Nephron progenitor cell (in vitro differentiated cells): ENCODE measurements at regions not wholly inside any gene's neighbourhood (a gene's known extent, or its start where the extent isn't known, plus 50 kb on each side); places are given as distances from the start of the nearest gene placed in this dataset.

Source experiments
- DNase-seq: peaks from one replicate; pipeline ENCODE4 v3.0.0; 2021
- H3K27ac Mint-ChIP-seq: 2 replicates; pipeline ENCODE4 v1.8.0; 2021; ENCODE audit warnings: mild to moderate bottlenecking, moderate library complexity, mixed read lengths
- H3K27me3 Mint-ChIP-seq: 2 replicates; pipeline ENCODE4 v1.8.0; 2021; ENCODE audit warnings: mild to moderate bottlenecking, low read depth, mixed read lengths; ENCODE audit not compliant: poor library complexity
- H3K36me3 Mint-ChIP-seq: 2 replicates; pipeline ENCODE4 v1.8.0; 2021; ENCODE audit warnings: low read depth, mixed read lengths
- H3K4me1 Mint-ChIP-seq: 2 replicates; pipeline ENCODE4 v1.8.0; 2021; ENCODE audit warnings: mixed read lengths
- H3K4me3 Mint-ChIP-seq: 2 replicates; pipeline ENCODE4 v1.8.0; 2021; ENCODE audit warnings: mild to moderate bottlenecking, moderate library complexity, mixed read lengths
- H3K9me3 Mint-ChIP-seq: 2 replicates; pipeline ENCODE4 v1.8.0; 2021; ENCODE audit warnings: mild to moderate bottlenecking, moderate library complexity, mixed read lengths
- TF ChIP-seq, protein P1 (sequence below): fragments of 200-600 bp; sonication (generic); IDR thresholded peaks from 2 replicates; pipeline ENCODE4 v1.5.0; 2021; ENCODE audit warnings: antibody characterized with exemption

DNA sequence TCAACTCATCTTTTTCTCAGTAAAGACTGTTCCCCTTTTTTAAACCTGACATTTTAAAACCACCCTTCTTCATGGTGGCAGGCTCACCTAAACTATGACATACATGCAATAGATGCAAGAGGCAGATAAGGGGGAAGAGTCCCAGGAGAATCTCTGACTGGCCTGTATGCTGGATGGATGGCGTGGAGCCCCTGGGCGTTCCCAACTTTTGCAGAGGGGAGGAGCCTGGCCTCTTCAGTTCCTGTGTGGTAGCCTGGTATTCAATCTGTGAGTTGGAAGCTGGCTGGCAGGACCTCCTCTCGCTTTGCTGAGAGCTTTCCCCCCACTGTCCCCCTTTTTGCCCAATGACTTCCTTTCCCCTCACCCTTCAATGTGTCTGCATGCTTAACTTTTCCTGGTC, 217.6 kb upstream of the CA10 start:
- DNase-seq = no peak
- no peaks in the 10 kb centered on the region for H3K27me3 Mint-ChIP-seq
- TF ChIP-seq, protein P1, sequence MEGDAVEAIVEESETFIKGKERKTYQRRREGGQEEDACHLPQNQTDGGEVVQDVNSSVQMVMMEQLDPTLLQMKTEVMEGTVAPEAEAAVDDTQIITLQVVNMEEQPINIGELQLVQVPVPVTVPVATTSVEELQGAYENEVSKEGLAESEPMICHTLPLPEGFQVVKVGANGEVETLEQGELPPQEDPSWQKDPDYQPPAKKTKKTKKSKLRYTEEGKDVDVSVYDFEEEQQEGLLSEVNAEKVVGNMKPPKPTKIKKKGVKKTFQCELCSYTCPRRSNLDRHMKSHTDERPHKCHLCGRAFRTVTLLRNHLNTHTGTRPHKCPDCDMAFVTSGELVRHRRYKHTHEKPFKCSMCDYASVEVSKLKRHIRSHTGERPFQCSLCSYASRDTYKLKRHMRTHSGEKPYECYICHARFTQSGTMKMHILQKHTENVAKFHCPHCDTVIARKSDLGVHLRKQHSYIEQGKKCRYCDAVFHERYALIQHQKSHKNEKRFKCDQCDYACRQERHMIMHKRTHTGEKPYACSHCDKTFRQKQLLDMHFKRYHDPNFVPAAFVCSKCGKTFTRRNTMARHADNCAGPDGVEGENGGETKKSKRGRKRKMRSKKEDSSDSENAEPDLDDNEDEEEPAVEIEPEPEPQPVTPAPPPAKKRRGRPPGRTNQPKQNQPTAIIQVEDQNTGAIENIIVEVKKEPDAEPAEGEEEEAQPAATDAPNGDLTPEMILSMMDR = no peak
- no peak overlapping the region for H3K4me3 Mint-ChIP-seq
- H3K27ac Mint-ChIP-seq = no peak overlapping the region
- H3K4me1 Mint-ChIP-seq = peaks cover 7% of the 10 kb centered on the region
- H3K9me3 Mint-ChIP-seq = no peaks in the 10 kb centered on the region
- H3K36me3 Mint-ChIP-seq = no peaks in the 10 kb centered on the region

DNA sequence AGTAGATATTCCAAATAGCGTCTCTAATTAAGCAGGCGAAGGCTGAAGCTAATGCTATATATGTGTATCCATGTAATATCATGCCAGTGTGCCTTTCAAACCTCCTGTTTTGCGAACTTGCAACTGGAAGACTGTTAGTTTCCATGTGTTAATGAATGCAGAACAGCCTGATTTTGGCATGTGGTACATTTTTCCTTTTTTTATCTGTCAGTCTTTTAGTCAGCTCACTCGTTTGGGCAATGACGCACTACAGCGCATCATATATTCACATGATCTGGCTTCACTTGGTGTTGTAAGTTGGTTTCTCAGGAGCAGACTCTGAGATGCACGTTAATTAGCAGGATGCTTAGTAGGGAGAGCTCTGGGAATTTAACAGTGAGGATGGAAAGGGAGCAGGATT, 210.4 kb upstream of the CA10 start:
- Mint-ChIP-seq H3K27ac (no peak overlapping the region), H3K9me3 (no peaks in the 10 kb centered on the region), H3K27me3 (no peaks in the 10 kb centered on the region), H3K4me1 (no peaks in the 10 kb centered on the region), H3K4me3 (no peak overlapping the region), H3K36me3 (no peaks in the 10 kb centered on the region)
- TF ChIP-seq, protein P1 = no peak
- DNase-seq = no peak

DNA sequence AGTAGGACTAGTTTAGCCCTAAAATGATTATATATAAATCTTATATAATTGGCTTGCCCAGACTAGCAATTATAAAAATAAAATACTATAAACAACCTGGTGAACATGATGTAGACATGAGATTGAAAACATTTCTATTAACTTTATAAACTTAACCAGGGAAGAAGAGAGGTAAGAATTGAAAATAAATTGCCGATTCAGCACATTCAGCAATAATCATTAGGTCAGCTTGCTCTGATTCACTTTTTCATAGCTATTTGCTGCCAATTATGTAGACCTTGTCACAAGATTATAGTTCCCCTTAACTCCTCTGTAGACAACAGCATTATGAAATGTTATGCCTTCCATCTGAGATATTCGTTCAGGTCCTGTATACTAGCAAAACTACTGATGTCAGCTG, 199.3 kb upstream of the CA10 start:
- no peak for DNase-seq
- H3K4me3 Mint-ChIP-seq = no peak overlapping the region
- H3K27me3 Mint-ChIP-seq = peaks cover 3% of the 10 kb centered on the region
- peaks cover 19% of the 10 kb centered on the region for H3K9me3 Mint-ChIP-seq
- TF ChIP-seq, protein P1 = no peak
- no peaks in the 10 kb centered on the region for H3K4me1 Mint-ChIP-seq
- H3K36me3 Mint-ChIP-seq = no peaks in the 10 kb centered on the region
- no peak overlapping the region for H3K27ac Mint-ChIP-seq

DNA sequence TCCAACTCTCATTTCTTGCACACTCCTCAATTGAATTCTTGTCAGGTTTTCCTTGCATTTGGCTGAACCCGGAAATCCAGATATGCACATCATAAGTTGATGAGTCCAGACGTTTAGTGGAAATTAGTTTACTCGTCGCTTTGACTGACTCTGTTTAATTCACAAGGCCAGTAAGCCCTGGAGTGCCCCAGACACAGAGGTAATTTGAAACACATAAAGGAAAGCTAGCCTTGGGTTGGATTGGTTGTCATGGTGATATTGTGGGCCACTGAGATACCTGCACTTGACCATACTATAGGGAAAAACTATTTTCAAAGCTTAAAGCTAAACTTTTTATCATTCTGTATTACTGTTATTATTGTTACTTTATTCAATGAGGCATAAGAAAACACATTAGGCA, 178.3 kb upstream of the CA10 start:
- TF ChIP-seq, protein P1 = no peak
- H3K4me3 Mint-ChIP-seq = no peak overlapping the region
- no peaks in the 10 kb centered on the region for H3K36me3 Mint-ChIP-seq
- DNase-seq = no peak
- H3K27ac Mint-ChIP-seq = no peak overlapping the region
- H3K27me3 Mint-ChIP-seq = no peaks in the 10 kb centered on the region
- H3K9me3 Mint-ChIP-seq = peaks cover 8% of the 10 kb centered on the region
- no peaks in the 10 kb centered on the region for H3K4me1 Mint-ChIP-seq

DNA sequence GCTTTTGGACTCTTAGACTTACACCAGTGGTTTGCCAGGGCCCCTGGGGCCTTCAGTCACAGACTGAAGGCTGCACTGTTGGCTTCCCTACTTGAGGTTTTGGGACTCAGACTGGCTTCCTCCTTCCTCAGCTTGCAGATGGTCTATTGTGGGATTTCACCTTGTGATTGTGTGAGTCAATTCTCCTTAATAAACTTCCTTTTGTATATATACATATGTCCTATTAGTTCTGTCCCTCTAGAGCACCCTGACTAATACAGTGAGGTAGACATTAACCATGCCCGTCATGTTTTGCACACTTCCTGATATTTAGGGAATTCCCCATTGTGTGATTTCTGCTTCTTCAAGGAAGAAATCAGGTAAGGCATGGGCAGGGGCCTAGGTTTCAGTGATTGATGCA, 147.8 kb upstream of the CA10 start:
- Mint-ChIP-seq H3K4me3 (no peak overlapping the region), H3K36me3 (no peaks in the 10 kb centered on the region), H3K4me1 (no peaks in the 10 kb centered on the region), H3K9me3 (peaks cover 8% of the 10 kb centered on the region), H3K27ac (no peak overlapping the region), H3K27me3 (peaks cover 4% of the 10 kb centered on the region)
- TF ChIP-seq, protein P1 = no peak
- DNase-seq = no peak

DNA sequence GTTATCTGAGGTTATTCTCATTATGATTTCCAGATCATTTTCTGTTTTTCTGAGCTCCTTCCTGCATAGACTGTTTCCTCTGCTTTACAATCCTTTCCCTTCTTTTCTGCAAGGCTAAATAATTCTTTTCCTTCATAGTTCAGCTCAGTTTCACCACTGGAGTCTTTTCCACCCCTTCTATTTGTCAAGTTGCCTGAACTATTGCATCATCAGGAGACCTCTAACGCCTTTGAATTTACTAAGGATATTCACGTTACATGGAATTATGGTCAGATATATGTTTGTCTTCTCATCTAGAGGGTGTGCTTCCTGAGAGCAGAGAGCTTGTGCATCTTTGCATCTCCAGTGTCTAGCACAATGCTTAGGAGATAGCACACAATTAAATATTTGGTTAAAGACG, 140.4 kb upstream of the CA10 start:
- Mint-ChIP-seq H3K4me3 (no peak overlapping the region), H3K27ac (no peak overlapping the region), H3K36me3 (no peaks in the 10 kb centered on the region), H3K4me1 (no peaks in the 10 kb centered on the region), H3K9me3 (no peaks in the 10 kb centered on the region), H3K27me3 (peaks cover 5% of the 10 kb centered on the region)
- no peak for DNase-seq
- TF ChIP-seq, protein P1 = no peak
